Neuronal stem cell (in vitro differentiated cells): ENCODE measurements at regions not wholly inside any gene's neighbourhood (a gene's known extent, or its start where the extent isn't known, plus 50 kb on each side); places are given as distances from the start of the nearest gene placed in this dataset.

Experiments used
- DNase-seq: peaks from one replicate; pipeline ENCODE4 v3.0.0-alpha.2; 2013; ENCODE audit warnings: low spot score
- H2AFZ ChIP-seq: one replicate; pipeline ENCODE4 v1.6.1; 2013; ENCODE audit warnings: mild to moderate bottlenecking, low read length, inconsistent platforms
- H2AK5ac ChIP-seq: 2 replicates; pipeline ENCODE4 v1.6.1; 2013; ENCODE audit warnings: low read depth, mild to moderate bottlenecking, inconsistent platforms, low read length, moderate library complexity, mixed read lengths
- H2BK120ac ChIP-seq: 2 replicates; pipeline ENCODE4 v1.6.1; 2013; ENCODE audit warnings: low read depth, mild to moderate bottlenecking, inconsistent platforms, low read length, moderate library complexity, mixed read lengths
- H2BK12ac ChIP-seq: one replicate; pipeline ENCODE4 v1.6.1; 2013; ENCODE audit warnings: low read length, inconsistent platforms
- H2BK15ac ChIP-seq: 2 replicates; pipeline ENCODE4 v1.6.1; 2013; ENCODE audit warnings: mild to moderate bottlenecking, low read length, inconsistent platforms, mixed read lengths
- H2BK5ac ChIP-seq: one replicate; pipeline ENCODE4 v1.6.1; 2013; ENCODE audit warnings: inconsistent platforms, mild to moderate bottlenecking, low read length, moderate library complexity
- H3K14ac ChIP-seq: one replicate; pipeline ENCODE4 v1.6.1; 2013; ENCODE audit warnings: low read length, inconsistent platforms
- H3K18ac ChIP-seq: 2 replicates; pipeline ENCODE4 v1.6.1; 2013; ENCODE audit warnings: low read length, inconsistent platforms
- H3K23ac ChIP-seq: 2 replicates; pipeline ENCODE4 v1.6.1; 2013; ENCODE audit warnings: low read depth, mild to moderate bottlenecking, mixed read lengths, low read length, inconsistent platforms; ENCODE audit not compliant: poor library complexity
- H3K27ac ChIP-seq: replicated peaks from 3 replicates; pipeline ENCODE4 v1.5.1; 2013; ENCODE audit warnings: low read length, inconsistent platforms
- H3K27me3 ChIP-seq, 3 experiments: 2 replicates each; pipeline ENCODE4 v1.6.1; 2013; ENCODE audit warnings: low read length in 3 of 3, mild to moderate bottlenecking in 2 of 3, inconsistent platforms in 1 of 3, low read depth in 1 of 3, mixed read lengths in 1 of 3, moderate library complexity in 1 of 3; ENCODE audit not compliant: control insufficient read depth in 3 of 3, insufficient read depth in 3 of 3
- H3K36me3 ChIP-seq, 2 donors: replicated peaks in 1 of 2; 2 replicates each; pipeline ENCODE4 v1.6.1; 2013; ENCODE audit warnings: low read length in 2 of 2; ENCODE audit not compliant: control insufficient read depth in 2 of 2, insufficient read depth in 2 of 2
- H3K4ac ChIP-seq: 2 replicates; pipeline ENCODE4 v1.6.1; 2013; ENCODE audit warnings: inconsistent platforms, mild to moderate bottlenecking, low read length, moderate library complexity
- H3K4me1 ChIP-seq, 2 donors: 1 replicate in 1 of 2; 2 replicates in 1 of 2; pipeline ENCODE4 v1.6.1; 2013; ENCODE audit warnings: low read length in 2 of 2, low read depth in 1 of 2; ENCODE audit not compliant: control insufficient read depth in 2 of 2, insufficient read depth in 1 of 2
- H3K4me2 ChIP-seq: one replicate; pipeline ENCODE4 v1.6.1; 2013; ENCODE audit warnings: mild to moderate bottlenecking, low read length, inconsistent platforms; ENCODE audit not compliant: insufficient read depth, poor library complexity, severe bottlenecking
- H3K4me3 ChIP-seq, 2 donors: 2 replicates each; pipeline ENCODE4 v1.5.1; 2013; ENCODE audit warnings: low read length in 2 of 2, mild to moderate bottlenecking in 2 of 2, inconsistent platforms in 1 of 2, moderate library complexity in 1 of 2
- H3K79me1 ChIP-seq: one replicate; pipeline ENCODE4 v1.6.1; 2013; ENCODE audit warnings: low read depth, mild to moderate bottlenecking, inconsistent platforms, low read length, moderate library complexity
- H3K9ac ChIP-seq: one replicate; pipeline ENCODE4 v1.6.1; 2013; ENCODE audit warnings: mild to moderate bottlenecking, low read depth, low read length, inconsistent platforms; ENCODE audit not compliant: poor library complexity
- H3K9me3 ChIP-seq, 2 donors: replicated peaks in 1 of 2; 2 replicates each; pipeline versions ENCODE3 to v1.6.1; 2013; ENCODE audit warnings: low read length in 2 of 2, mild to moderate bottlenecking in 2 of 2, inconsistent platforms in 1 of 2, low read depth in 1 of 2, mixed read lengths in 1 of 2, moderate library complexity in 1 of 2; ENCODE audit not compliant: control insufficient read depth in 2 of 2, insufficient read depth in 1 of 2
- H4K8ac ChIP-seq: one replicate; pipeline ENCODE4 v1.6.1; 2013; ENCODE audit warnings: low read depth, mild to moderate bottlenecking, inconsistent platforms, low read length, moderate library complexity
- H4K91ac ChIP-seq: one replicate; pipeline ENCODE4 v1.6.1; 2013; ENCODE audit warnings: low read length, low read depth, mild to moderate bottlenecking, inconsistent platforms; ENCODE audit not compliant: poor library complexity
- WGBS, 2 donors: extraction: QIAGEN DNeasy Blood & Tissue Kit; methylation state at CpG; one replicate each; pipeline ENCODE4 v1.1.7; 2013; ENCODE audit warnings: missing lambda C conversion rate in 2 of 2, mixed read lengths in 1 of 2; ENCODE audit not compliant: insufficient read length in 2 of 2, insufficient replicate concordance in 1 of 2; ENCODE audit errors: extremely low coverage in 2 of 2; 5-methylcytosine and 5-hydroxymethylcytosine counted together

- Histone ChIP-seq H2BK12ac (no peak overlapping the region), H3K4me1 (no peaks in the 10 kb centered on the region), H3K9ac (no peak overlapping the region), H2BK15ac (no peak overlapping the region), H3K4ac (no peak overlapping the region), H2BK5ac (no peak overlapping the region), H2AK5ac (no peak overlapping the region), H3K9me3 (no peaks in the 10 kb centered on the region), H2BK120ac (no peak overlapping the region), H4K8ac (no peak overlapping the region), H3K4me3 (no peak overlapping the region), H4K91ac (no peak overlapping the region), H3K79me1 (no peaks in the 10 kb centered on the region), H3K36me3 (no peaks in the 10 kb centered on the region), H3K4me2 (no peak overlapping the region), H3K18ac (no peak overlapping the region), H3K27ac (no peak overlapping the region), H3K23ac (no peak overlapping the region), H3K14ac (no peak overlapping the region), H3K27me3 (no peaks in the 10 kb centered on the region), H2AFZ (no peak overlapping the region)
- no CpG with 5 or more reads among the region's 5 CpGs for WGBS, 2 donors
- no peak for DNase-seq
Measured at GRCh38 chr7:132720835-132721234, 144.6 kb upstream of the PLXNA4 start.

DNA sequence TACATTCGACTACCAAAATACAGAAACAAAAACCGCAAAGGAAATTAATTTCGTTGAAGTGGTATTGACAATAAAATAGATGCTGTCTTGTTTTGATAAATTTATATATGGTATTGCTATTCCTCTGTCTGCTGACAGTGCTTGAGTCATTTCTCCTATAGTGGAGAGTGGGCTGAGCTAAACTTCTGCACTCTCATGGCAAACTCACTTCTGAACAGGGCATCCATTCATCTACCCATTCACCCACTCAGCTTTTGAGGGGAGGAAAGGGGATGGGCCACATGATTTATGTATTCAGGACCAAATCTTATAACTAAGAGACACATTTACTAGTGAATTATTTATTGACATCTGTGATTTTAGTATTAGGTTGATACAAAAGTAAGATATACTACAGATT is 137.6 kb upstream of the PLXNA4 start:
- no peak overlapping the region for H2BK120ac ChIP-seq
- H3K4me1 ChIP-seq, result no peaks in the 10 kb centered on the region
- H2BK5ac ChIP-seq, result no peak overlapping the region
- no peak overlapping the region for H2AK5ac ChIP-seq
- no peak overlapping the region for H3K27ac ChIP-seq
- WGBS, 2 donors, result no CpG with 5 or more reads among the region's 3 CpGs
- H3K9ac ChIP-seq, result no peak overlapping the region
- H4K8ac ChIP-seq, result no peak overlapping the region
- no peak overlapping the region for H3K14ac ChIP-seq
- no peaks in the 10 kb centered on the region for H3K79me1 ChIP-seq
- H3K23ac ChIP-seq, result no peak overlapping the region
- H3K9me3 ChIP-seq, result no peaks in the 10 kb centered on the region
- H3K4me2 ChIP-seq, result no peak overlapping the region
- H4K91ac ChIP-seq, result no peak overlapping the region
- H2AFZ ChIP-seq, result no peak overlapping the region
- H3K36me3 ChIP-seq, result no peaks in the 10 kb centered on the region
- no peak for DNase-seq
- no peaks in the 10 kb centered on the region for H3K27me3 ChIP-seq
- H2BK12ac ChIP-seq, result no peak overlapping the region
- no peak overlapping the region for H3K18ac ChIP-seq
- H3K4me3 ChIP-seq, result no peak overlapping the region
- H2BK15ac ChIP-seq, result no peak overlapping the region
- no peak overlapping the region for H3K4ac ChIP-seq

GRCh38 chr7:132709971-132710567 is 133.8 kb upstream of the PLXNA4 start:
- Histone ChIP-seq H3K23ac (no peak overlapping the region), H3K36me3 (no peaks in the 10 kb centered on the region), H3K9ac (no peak overlapping the region), H2AK5ac (no peak overlapping the region), H2BK120ac (no peak overlapping the region), H3K4ac (no peak overlapping the region), H2BK5ac (no peak overlapping the region), H4K8ac (no peak overlapping the region), H3K4me3 (no peak overlapping the region), H3K14ac (no peak overlapping the region), H2AFZ (no peak overlapping the region), H3K18ac (no peak overlapping the region), H3K4me1 (no peaks in the 10 kb centered on the region), H3K27me3 (no peaks in the 10 kb centered on the region), H3K27ac (no peak overlapping the region), H3K9me3 (no peaks in the 10 kb centered on the region), H2BK15ac (no peak overlapping the region), H4K91ac (no peak overlapping the region), H3K4me2 (no peak overlapping the region), H3K79me1 (no peaks in the 10 kb centered on the region), H2BK12ac (no peak overlapping the region)
- no CpG with 5 or more reads among the region's 7 CpGs for WGBS, 2 donors
- DNase-seq, result peak; percentile 5

DNA sequence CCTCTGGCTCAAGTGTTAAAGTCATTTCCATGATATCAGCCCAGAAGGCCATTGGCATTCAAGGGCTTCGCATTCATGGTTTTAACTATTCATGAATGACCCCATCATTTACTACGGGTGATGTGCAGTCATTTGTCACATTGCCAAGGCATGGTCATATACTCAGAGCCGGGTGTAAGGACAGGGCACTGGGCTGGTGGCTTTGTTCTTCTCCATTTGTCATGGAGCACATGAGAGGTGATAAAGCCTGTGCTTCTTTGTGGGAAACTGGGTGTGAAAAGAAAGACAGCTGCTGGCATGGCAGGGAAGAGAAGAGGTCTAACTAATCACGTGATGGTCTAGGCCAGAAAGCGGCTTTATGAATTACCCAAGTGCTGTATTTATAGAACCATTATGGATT is 132.2 kb upstream of the PLXNA4 start:
- H3K27me3 ChIP-seq, result no peaks in the 10 kb centered on the region
- no peak overlapping the region for H2BK15ac ChIP-seq
- no peak overlapping the region for H2AK5ac ChIP-seq
- no peak overlapping the region for H3K14ac ChIP-seq
- H4K8ac ChIP-seq, result no peak overlapping the region
- no peaks in the 10 kb centered on the region for H3K9me3 ChIP-seq
- no peak overlapping the region for H3K4me2 ChIP-seq
- no peak overlapping the region for H3K4ac ChIP-seq
- no CpG with 5 or more reads among the region's 5 CpGs for WGBS, 2 donors
- no peak overlapping the region for H2BK120ac ChIP-seq
- no peak overlapping the region for H4K91ac ChIP-seq
- no peak overlapping the region for H2BK12ac ChIP-seq
- H3K4me1 ChIP-seq, result no peaks in the 10 kb centered on the region
- H3K36me3 ChIP-seq, result no peaks in the 10 kb centered on the region
- no peak overlapping the region for H3K18ac ChIP-seq
- no peak overlapping the region for H3K9ac ChIP-seq
- H3K4me3 ChIP-seq, result no peak overlapping the region
- no peak overlapping the region for H2AFZ ChIP-seq
- no peak overlapping the region for H2BK5ac ChIP-seq
- H3K27ac ChIP-seq, result no peak overlapping the region
- no peak for DNase-seq
- no peaks in the 10 kb centered on the region for H3K79me1 ChIP-seq
- H3K23ac ChIP-seq, result no peak overlapping the region
